Panc1 (cell line): ENCODE measurements at regions not wholly inside any gene's neighbourhood (a gene's known extent, or its start where the extent isn't known, plus 50 kb on each side); places are given as distances from the start of the nearest gene placed in this dataset.

Source experiments
- ATAC-seq: fragments of 200-7000 bp; cut with Tn5 transposase; 2 replicates; pipeline ENCODE4 v1.9.1; 2020; ENCODE audit warnings: mild to moderate bottlenecking, moderate library complexity
- BruUV-seq: library from RNA; stranded (reverse); fragments of 400-500 nt; replicated peaks from 2 replicates; lab custom pipeline; 2021; lab: Mats Ljungman, UMichigan
- CTCF ChIA-PET: fragments of 300-600 bp; sonication (Branson Sonifier 250); formaldehyde crosslinking; loops from one replicate; lab custom pipeline; 2022; ENCODE audit warnings: antibody characterized with exemption; lab: Charles Lee
- POLR2A ChIA-PET: fragments of 300-600 bp; sonication (Branson Sonifier 250); formaldehyde crosslinking; loops from one replicate; lab custom pipeline; 2022; ENCODE audit warnings: antibody characterized with exemption; lab: Charles Lee
- DNase-seq: peaks from one replicate; pipeline ENCODE4 v3.0.0-alpha.2; 2010; ENCODE audit warnings: low read depth, low spot score
- H3K27ac ChIP-seq: 2 replicates; pipeline ENCODE4 v1.5.1; 2011; ENCODE audit warnings: mild to moderate bottlenecking, low read length, inconsistent platforms
- H3K27me3 ChIP-seq: fragments of 200-500 bp; sonication (Bioruptor generic); 2 replicates; pipeline ENCODE4 v1.6.0; 2014; ENCODE audit warnings: low read length, inconsistent platforms; ENCODE audit not compliant: control insufficient read depth, insufficient read depth
- H3K36me3 ChIP-seq: fragments of 200-500 bp; sonication (Bioruptor generic); 2 replicates; pipeline ENCODE4 v1.5.1; 2014; ENCODE audit warnings: inconsistent platforms, mild to moderate bottlenecking, low read length, moderate library complexity; ENCODE audit not compliant: control insufficient read depth, insufficient read depth
- H3K4me1 ChIP-seq: 2 replicates; pipeline ENCODE4 v1.5.1; 2011; ENCODE audit warnings: inconsistent platforms, mild to moderate bottlenecking, low read length, moderate library complexity; ENCODE audit not compliant: control insufficient read depth, insufficient read depth
- H3K4me3 ChIP-seq, 2 experiments: 2 replicates each; pipeline ENCODE4 v1.5.1; 2011 to 2012; ENCODE audit warnings: low read depth in 2 of 2, low read length in 2 of 2, mild to moderate bottlenecking in 2 of 2, inconsistent platforms in 1 of 2, moderate library complexity in 1 of 2
- H3K9me3 ChIP-seq: fragments of 200-500 bp; sonication (Bioruptor generic); 2 replicates; pipeline ENCODE4 v1.5.1; 2014; ENCODE audit warnings: low read depth, mild to moderate bottlenecking, inconsistent platforms, low read length, moderate library complexity; ENCODE audit not compliant: control insufficient read depth, insufficient read depth
- POLR2AphosphoS5 ChIP-seq: IDR thresholded peaks from 2 replicates; pipeline ENCODE4 v1.6.1; 2012; ENCODE audit warnings: mild to moderate bottlenecking, low read depth, low read length, moderate library complexity
- SIN3A ChIP-seq: IDR thresholded peaks from 2 replicates; pipeline ENCODE4 v1.6.1; 2012; ENCODE audit warnings: low read depth, mild to moderate bottlenecking, low read length, moderate library complexity, borderline replicate concordance; ENCODE audit not compliant: insufficient read depth
- TCF7L2 ChIP-seq: IDR thresholded peaks from 2 replicates; pipeline ENCODE4 v1.6.1; 2011; ENCODE audit warnings: mild to moderate bottlenecking, low read depth, low read length, inconsistent platforms
- in situ Hi-C: cut with HindIII; loops from 2 replicates; pipeline ENCODE4 v1.10.0; 2016; ENCODE audit warnings: low sequenced_read_pairs, low pct_unique_long_range_greater_than_20kb
- intact Hi-C: fragments of 100-400 bp; cut with micrococcal nuclease; formaldehyde crosslinking; loops from one replicate; pipeline ENCODE4 v1.10.0; 2022; ENCODE audit not compliant: unreplicated experiment
- TF ChIP-seq, protein P1 (sequence below), 2 experiments: IDR thresholded peaks; 2 replicates each; pipeline ENCODE4 v1.6.1; 2011 to 2012; ENCODE audit warnings: low read depth in 2 of 2, control low read depth in 1 of 2, low read length in 1 of 2, mild to moderate bottlenecking in 1 of 2, moderate library complexity in 1 of 2; ENCODE audit not compliant: insufficient read depth in 1 of 2
- TF ChIP-seq, protein P2 (sequence below): fragments of 450-650 bp; IDR thresholded peaks from 2 replicates; pipeline ENCODE4 v1.5.1; 2017; ENCODE audit warnings: mild to moderate bottlenecking

DNA sequence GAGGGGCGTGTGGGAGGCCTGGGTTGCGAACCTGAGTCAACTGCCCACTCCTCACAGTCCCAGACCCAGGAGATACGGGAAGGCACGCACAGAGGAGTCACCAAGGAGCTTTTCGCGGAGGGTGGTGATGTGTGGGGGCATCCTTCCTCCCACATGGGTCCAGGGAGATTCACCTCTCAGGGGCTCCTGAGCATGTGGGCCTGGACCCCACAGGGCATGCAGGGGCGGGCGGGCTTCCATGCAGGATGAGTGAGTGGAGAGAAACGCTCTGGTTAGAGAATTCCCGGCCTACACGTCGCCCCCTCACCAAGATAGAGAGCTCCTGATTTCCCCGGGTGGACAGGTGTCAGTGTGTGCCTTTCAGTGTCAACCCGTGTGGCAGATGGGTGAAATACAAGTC, 641.7 kb upstream of the FZD8 start:
- H3K9me3 ChIP-seq = 0 out of 2 replicates have a peak, but pooled peaks cover 2% of the 10 kb centered on the region
- CTCF ChIA-PET = no interaction called here
- H3K4me1 ChIP-seq = no peaks in the 10 kb centered on the region
- POLR2A ChIA-PET = no interaction called here
- DNase-seq = no peak
- intact Hi-C loops = no loop called here
- ATAC-seq = no peak
- no TSS peak for BruUV-seq
- TF ChIP-seq POLR2AphosphoS5 = no peak
- TF ChIP-seq SIN3A = no peak
- TF ChIP-seq, protein P1, sequence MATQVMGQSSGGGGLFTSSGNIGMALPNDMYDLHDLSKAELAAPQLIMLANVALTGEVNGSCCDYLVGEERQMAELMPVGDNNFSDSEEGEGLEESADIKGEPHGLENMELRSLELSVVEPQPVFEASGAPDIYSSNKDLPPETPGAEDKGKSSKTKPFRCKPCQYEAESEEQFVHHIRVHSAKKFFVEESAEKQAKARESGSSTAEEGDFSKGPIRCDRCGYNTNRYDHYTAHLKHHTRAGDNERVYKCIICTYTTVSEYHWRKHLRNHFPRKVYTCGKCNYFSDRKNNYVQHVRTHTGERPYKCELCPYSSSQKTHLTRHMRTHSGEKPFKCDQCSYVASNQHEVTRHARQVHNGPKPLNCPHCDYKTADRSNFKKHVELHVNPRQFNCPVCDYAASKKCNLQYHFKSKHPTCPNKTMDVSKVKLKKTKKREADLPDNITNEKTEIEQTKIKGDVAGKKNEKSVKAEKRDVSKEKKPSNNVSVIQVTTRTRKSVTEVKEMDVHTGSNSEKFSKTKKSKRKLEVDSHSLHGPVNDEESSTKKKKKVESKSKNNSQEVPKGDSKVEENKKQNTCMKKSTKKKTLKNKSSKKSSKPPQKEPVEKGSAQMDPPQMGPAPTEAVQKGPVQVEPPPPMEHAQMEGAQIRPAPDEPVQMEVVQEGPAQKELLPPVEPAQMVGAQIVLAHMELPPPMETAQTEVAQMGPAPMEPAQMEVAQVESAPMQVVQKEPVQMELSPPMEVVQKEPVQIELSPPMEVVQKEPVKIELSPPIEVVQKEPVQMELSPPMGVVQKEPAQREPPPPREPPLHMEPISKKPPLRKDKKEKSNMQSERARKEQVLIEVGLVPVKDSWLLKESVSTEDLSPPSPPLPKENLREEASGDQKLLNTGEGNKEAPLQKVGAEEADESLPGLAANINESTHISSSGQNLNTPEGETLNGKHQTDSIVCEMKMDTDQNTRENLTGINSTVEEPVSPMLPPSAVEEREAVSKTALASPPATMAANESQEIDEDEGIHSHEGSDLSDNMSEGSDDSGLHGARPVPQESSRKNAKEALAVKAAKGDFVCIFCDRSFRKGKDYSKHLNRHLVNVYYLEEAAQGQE (IDR thresholded peaks at IDR 0.05; ENCODE audit: insufficient read depth in 1 of 2, low read depth in 2 of 2, low read length in 1 of 2) = no peak
- TF ChIP-seq TCF7L2 = no peak
- TF ChIP-seq, protein P2, sequence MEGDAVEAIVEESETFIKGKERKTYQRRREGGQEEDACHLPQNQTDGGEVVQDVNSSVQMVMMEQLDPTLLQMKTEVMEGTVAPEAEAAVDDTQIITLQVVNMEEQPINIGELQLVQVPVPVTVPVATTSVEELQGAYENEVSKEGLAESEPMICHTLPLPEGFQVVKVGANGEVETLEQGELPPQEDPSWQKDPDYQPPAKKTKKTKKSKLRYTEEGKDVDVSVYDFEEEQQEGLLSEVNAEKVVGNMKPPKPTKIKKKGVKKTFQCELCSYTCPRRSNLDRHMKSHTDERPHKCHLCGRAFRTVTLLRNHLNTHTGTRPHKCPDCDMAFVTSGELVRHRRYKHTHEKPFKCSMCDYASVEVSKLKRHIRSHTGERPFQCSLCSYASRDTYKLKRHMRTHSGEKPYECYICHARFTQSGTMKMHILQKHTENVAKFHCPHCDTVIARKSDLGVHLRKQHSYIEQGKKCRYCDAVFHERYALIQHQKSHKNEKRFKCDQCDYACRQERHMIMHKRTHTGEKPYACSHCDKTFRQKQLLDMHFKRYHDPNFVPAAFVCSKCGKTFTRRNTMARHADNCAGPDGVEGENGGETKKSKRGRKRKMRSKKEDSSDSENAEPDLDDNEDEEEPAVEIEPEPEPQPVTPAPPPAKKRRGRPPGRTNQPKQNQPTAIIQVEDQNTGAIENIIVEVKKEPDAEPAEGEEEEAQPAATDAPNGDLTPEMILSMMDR = no peak
- no peak overlapping the region for H3K4me3 ChIP-seq
- no peak overlapping the region for H3K27ac ChIP-seq
- in situ Hi-C loops = no loop called here
- no peaks in the 10 kb centered on the region for H3K27me3 ChIP-seq
- no peaks in the 10 kb centered on the region for H3K36me3 ChIP-seq

DNA sequence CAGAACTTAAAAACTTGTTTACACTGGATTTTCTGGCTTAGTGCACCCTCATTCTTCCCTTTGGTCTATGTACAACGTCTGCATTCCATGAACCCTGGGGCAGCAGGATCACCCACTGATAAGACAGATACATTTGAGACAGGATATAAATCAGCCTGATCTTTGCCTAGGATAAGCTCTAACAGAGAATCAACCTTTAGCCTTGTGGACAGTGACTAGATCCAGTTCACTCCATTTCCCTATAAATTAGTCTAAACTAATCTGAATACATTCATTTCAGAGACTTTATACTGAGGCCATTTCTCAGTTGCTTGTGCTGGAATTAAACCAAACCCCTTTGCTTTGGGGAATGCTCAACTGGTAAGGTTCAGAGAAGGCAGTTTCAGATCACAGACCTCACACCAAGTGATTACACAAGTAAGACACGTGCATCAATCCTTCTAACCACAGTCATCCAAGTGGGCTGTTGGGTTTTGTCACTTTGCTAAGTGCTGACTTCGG, 639.8 kb upstream of the FZD8 start:
- intact Hi-C loops = no loop called here
- no peaks in the 10 kb centered on the region for H3K4me1 ChIP-seq
- CTCF ChIA-PET = no interaction called here

More for the DNA sequence above, 639.8 kb upstream of the FZD8 start:
- Histone ChIP-seq H3K4me3 (no peak overlapping the region), H3K27me3 (no peaks in the 10 kb centered on the region), H3K27ac (no peak overlapping the region), H3K36me3 (no peaks in the 10 kb centered on the region), H3K9me3 (no peaks in the 10 kb centered on the region)
- TF ChIP-seq POLR2AphosphoS5 (no peak), SIN3A (no peak), TCF7L2 (no peak)
- TF ChIP-seq, protein P2 = no peak
- TF ChIP-seq, protein P1 (IDR thresholded peaks at IDR 0.05; ENCODE audit: insufficient read depth in 1 of 2, low read depth in 2 of 2, low read length in 1 of 2) = no peak
- in situ Hi-C loops = no loop called here
- POLR2A ChIA-PET = no interaction called here
- no peak for DNase-seq
- BruUV-seq = no TSS peak
- ATAC-seq = no peak
